CD4-positive, CD25-positive, alpha-beta regulatory T cell (primary cell): ENCODE measurements at regions not wholly inside any gene's neighbourhood (a gene's known extent, or its start where the extent isn't known, plus 50 kb on each side); places are given as distances from the start of the nearest gene placed in this dataset.
"Not testable (repeated sequence)": the region's sequence is repeated elsewhere in the genome, so short reads cannot be mapped to it uniquely, and the experiment has no call there.

Experiments
- ATAC-seq, 2 donors: fragments of 150-1000 bp; cut with Tn5 transposase; one replicate each; pipeline ENCODE4 v1.10.0; 2021; ENCODE audit warnings: low read depth in 2 of 2, moderate number of reproducible peaks in 2 of 2, moderate library complexity in 1 of 2
- DNase-seq, 3 donors: peaks; one replicate each; pipeline versions ENCODE4 v3.0.0 to v3.0.0-alpha.2; 2012 to 2022; ENCODE audit warnings: mixed read lengths in 1 of 3
- H3K27ac ChIP-seq: one replicate; pipeline ENCODE4 v1.7.0; 2013; ENCODE audit warnings: mild to moderate bottlenecking, low read length; ENCODE audit not compliant: insufficient read depth, poor library complexity, severe bottlenecking
- H3K27me3 ChIP-seq: one replicate; pipeline ENCODE4 v1.7.0; 2013; ENCODE audit warnings: low read length; ENCODE audit not compliant: control insufficient read depth, insufficient read depth
- H3K36me3 ChIP-seq: one replicate; pipeline ENCODE4 v1.7.0; 2013; ENCODE audit warnings: mild to moderate bottlenecking, low read length, moderate library complexity; ENCODE audit not compliant: control insufficient read depth, insufficient read depth
- H3K4me1 ChIP-seq: 2 replicates; pipeline ENCODE4 v1.7.0; 2013; ENCODE audit warnings: mild to moderate bottlenecking, low read length; ENCODE audit not compliant: insufficient read depth, control insufficient read depth, poor library complexity, severe bottlenecking
- H3K4me3 ChIP-seq: one replicate; pipeline ENCODE4 v1.7.0; 2013; ENCODE audit warnings: low read depth, mild to moderate bottlenecking, low read length, moderate library complexity
- H3K9me3 ChIP-seq, 2 experiments: 1 replicate in 1 of 2; 2 replicates in 1 of 2; pipeline ENCODE4 v1.7.0; 2013; ENCODE audit warnings: low read length in 2 of 2, mild to moderate bottlenecking in 1 of 2, moderate library complexity in 1 of 2; ENCODE audit not compliant: control insufficient read depth in 2 of 2
- H3K27ac Mint-ChIP-seq, 3 donors: one replicate each; pipeline ENCODE4 v1.8.0; 2020 to 2022; ENCODE audit warnings: mild to moderate bottlenecking in 3 of 3, mixed read lengths in 3 of 3, moderate library complexity in 2 of 3
- H3K27me3 Mint-ChIP-seq: one replicate; pipeline ENCODE4 v1.8.0; 2022; ENCODE audit warnings: mild to moderate bottlenecking, mixed read lengths
- H3K36me3 Mint-ChIP-seq: one replicate; pipeline ENCODE4 v1.8.0; 2020; ENCODE audit warnings: mixed read lengths
- H3K4me1 Mint-ChIP-seq, 4 donors: one replicate each; pipeline ENCODE4 v1.8.0; 2020 to 2022; ENCODE audit warnings: mixed read lengths in 4 of 4, mild to moderate bottlenecking in 1 of 4
- H3K4me3 Mint-ChIP-seq, 4 donors: one replicate each; pipeline ENCODE4 v1.8.0; 2020 to 2022; ENCODE audit warnings: mild to moderate bottlenecking in 4 of 4, mixed read lengths in 4 of 4, moderate library complexity in 3 of 4
- H3K9me3 Mint-ChIP-seq, 7 donors: one replicate each; pipeline ENCODE4 v1.8.0; 2020 to 2022; ENCODE audit warnings: mixed read lengths in 7 of 7, mild to moderate bottlenecking in 3 of 7, moderate library complexity in 2 of 7

DNA sequence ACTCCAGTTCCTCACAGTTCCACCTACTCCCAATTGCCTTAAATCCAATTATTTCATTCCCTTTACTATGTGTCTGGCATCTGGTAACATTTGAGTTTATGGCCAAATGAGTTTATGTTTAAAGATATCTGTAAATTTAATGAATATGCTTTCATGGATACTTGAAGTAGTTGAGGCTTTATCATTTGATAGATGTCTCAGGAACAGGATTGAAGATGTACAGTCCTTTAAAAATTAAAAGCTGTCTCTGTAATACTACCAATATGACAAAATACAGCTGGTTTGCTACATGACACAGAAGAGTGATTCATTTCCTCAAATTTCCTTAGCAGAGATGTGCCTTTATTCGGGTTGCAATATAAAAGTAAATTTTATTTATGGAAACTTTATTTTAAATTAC, 2326.0 kb upstream of the ACO1 start:
- Mint-ChIP-seq H3K36me3 (no peaks in the 10 kb centered on the region), H3K9me3 (peaks cover 0 to 3% (median 0%) of the 10 kb centered on the region in 7 donors), H3K4me1 (no peaks in the 10 kb centered on the region), H3K4me3 (no peak overlapping the region), H3K27me3 (no peaks in the 10 kb centered on the region), H3K27ac (no peak overlapping the region)
- DNase-seq = no peak
- Histone ChIP-seq H3K27me3 (no peaks in the 10 kb centered on the region), H3K4me3 (no peak overlapping the region), H3K36me3 (no peaks in the 10 kb centered on the region), H3K9me3 (no peaks in the 10 kb centered on the region), H3K4me1 (no peaks in the 10 kb centered on the region), H3K27ac (no peak overlapping the region)
- no peak for ATAC-seq

DNA sequence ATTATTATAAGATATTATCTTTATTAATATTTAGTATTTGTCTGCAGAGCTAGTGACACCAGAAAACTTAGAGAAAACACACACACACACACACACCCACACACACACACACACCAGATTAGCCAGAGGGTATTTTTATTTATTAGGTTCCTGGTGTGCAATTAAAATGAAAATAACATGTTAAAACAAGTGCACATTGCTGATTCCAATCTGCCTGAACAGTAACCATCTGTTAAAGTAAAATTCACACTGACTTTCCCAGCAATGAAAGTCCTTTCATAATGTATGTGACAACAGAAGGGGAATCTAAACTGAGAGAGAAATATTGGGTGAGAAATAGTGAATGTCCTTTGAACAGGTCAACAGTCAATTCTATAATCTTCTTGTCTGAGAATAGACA, 2323.5 kb upstream of the ACO1 start:
- H3K27ac Mint-ChIP-seq = no peak overlapping the region

DNA sequence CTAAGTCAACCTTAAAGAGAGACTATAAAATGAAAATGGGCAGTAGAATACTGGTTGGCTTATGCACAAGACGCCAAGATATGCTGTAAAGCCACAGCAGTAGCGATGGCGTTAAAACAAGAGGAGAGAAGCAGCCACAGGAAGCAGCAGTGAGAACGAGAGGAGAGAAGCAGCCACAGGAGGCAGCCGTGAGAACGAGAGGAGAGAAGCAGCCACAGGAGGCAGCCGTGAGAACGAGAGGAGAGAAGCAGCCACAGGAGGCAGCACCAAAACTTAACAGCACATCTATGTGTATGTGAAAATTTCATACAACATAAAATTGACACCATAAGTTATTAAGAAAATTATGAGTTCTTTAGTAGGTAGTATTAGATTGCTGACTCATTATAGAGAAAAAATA, 2318.6 kb upstream of the ACO1 start:
- peaks cover 0 to 5% (median 2%) of the 10 kb centered on the region in 7 donors for H3K9me3 Mint-ChIP-seq

More for the DNA sequence above, 2323.5 kb upstream of the ACO1 start:
- Mint-ChIP-seq H3K36me3 (no peaks in the 10 kb centered on the region), H3K27me3 (no peaks in the 10 kb centered on the region), H3K9me3 (peaks cover 0 to 2% (median 0%) of the 10 kb centered on the region in 7 donors), H3K4me1 (no peaks in the 10 kb centered on the region), H3K4me3 (no peak overlapping the region)
- H3K4me1 ChIP-seq = no peaks in the 10 kb centered on the region
- no peak overlapping the region for H3K4me3 ChIP-seq
- H3K27ac ChIP-seq = no peak overlapping the region
- ATAC-seq (no peak), DNase-seq (no peak)
- no peaks in the 10 kb centered on the region for H3K27me3 ChIP-seq
- H3K9me3 ChIP-seq = no peaks in the 10 kb centered on the region
- no peaks in the 10 kb centered on the region for H3K36me3 ChIP-seq

DNA sequence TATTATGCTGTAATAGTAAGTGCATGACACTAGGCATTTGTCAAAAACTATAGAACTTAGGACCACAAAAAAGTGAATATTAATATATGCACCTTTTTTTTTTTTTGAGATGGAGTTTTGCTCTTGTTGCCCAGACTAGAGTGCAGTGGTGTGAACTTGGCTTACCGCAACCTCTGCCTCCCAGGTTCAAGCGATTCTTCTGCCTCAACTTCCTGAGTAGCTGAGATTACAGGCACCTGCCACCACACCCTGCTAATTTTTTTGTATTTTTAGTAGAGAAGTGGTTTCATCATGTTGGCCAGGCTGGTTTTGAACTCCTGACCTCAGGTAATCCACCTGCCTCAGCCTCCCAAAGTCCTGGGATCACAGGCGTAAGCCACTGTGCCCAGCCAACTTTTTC, 2315.2 kb upstream of the ACO1 start:
- not testable (repeated sequence) for H3K9me3 Mint-ChIP-seq, H3K4me1 ChIP-seq, H3K27me3 ChIP-seq, H3K27ac ChIP-seq, H3K36me3 Mint-ChIP-seq, H3K4me3 ChIP-seq, H3K27ac Mint-ChIP-seq, ATAC-seq, H3K4me3 Mint-ChIP-seq, H3K36me3 ChIP-seq, H3K27me3 Mint-ChIP-seq, H3K4me1 Mint-ChIP-seq, DNase-seq, H3K9me3 ChIP-seq

More for the DNA sequence above, 2318.6 kb upstream of the ACO1 start:
- H3K4me1 ChIP-seq = no peaks in the 10 kb centered on the region
- H3K27me3 ChIP-seq = no peaks in the 10 kb centered on the region
- H3K9me3 ChIP-seq = no peaks in the 10 kb centered on the region
- H3K36me3 ChIP-seq = no peaks in the 10 kb centered on the region
- no peak overlapping the region for H3K27ac ChIP-seq
- Mint-ChIP-seq H3K36me3 (no peaks in the 10 kb centered on the region), H3K27ac (no peak overlapping the region), H3K4me1 (no peaks in the 10 kb centered on the region), H3K4me3 (no peak overlapping the region), H3K27me3 (no peaks in the 10 kb centered on the region)
- no peak overlapping the region for H3K4me3 ChIP-seq
- DNase-seq (no peak), ATAC-seq (no peak)

DNA sequence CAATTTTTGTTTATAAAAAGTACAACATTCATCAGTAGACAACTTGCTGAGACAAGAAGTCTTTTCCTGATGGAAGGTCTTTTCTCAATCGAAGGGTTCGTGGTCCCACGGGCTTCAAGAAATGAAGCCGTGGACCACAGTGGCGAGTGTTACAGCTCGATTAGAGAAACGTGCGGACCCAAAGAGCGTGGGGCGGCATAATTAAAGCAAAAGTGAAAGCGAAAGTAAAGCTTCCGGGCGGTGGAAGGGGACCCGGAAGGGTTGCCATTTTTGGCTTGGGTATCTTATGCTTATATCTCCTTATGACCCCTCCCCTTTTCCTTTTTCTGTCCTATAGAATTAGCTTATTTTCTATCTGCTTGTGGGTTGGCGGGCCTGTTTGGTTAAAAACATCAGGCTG, 2309.4 kb upstream of the ACO1 start:
- peak overlapping the region in 1 of 4 donors; percentile 2 for H3K4me3 Mint-ChIP-seq
- no peaks in the 10 kb centered on the region for H3K36me3 Mint-ChIP-seq
- no peaks in the 10 kb centered on the region for H3K4me1 ChIP-seq
- ATAC-seq = no peak
- H3K27me3 Mint-ChIP-seq = no peaks in the 10 kb centered on the region
- no peak for DNase-seq
- H3K27ac Mint-ChIP-seq = no peak overlapping the region
- peaks cover 0 to 13% (median 4%) of the 10 kb centered on the region in 7 donors for H3K9me3 Mint-ChIP-seq
- H3K27me3 ChIP-seq = no peaks in the 10 kb centered on the region
- no peak overlapping the region for H3K4me3 ChIP-seq
- no peak overlapping the region for H3K27ac ChIP-seq
- no peaks in the 10 kb centered on the region for H3K36me3 ChIP-seq
- no peaks in the 10 kb centered on the region for H3K9me3 ChIP-seq
- H3K4me1 Mint-ChIP-seq = peaks cover 0 to 5% (median 4%) of the 10 kb centered on the region in 4 donors

DNA sequence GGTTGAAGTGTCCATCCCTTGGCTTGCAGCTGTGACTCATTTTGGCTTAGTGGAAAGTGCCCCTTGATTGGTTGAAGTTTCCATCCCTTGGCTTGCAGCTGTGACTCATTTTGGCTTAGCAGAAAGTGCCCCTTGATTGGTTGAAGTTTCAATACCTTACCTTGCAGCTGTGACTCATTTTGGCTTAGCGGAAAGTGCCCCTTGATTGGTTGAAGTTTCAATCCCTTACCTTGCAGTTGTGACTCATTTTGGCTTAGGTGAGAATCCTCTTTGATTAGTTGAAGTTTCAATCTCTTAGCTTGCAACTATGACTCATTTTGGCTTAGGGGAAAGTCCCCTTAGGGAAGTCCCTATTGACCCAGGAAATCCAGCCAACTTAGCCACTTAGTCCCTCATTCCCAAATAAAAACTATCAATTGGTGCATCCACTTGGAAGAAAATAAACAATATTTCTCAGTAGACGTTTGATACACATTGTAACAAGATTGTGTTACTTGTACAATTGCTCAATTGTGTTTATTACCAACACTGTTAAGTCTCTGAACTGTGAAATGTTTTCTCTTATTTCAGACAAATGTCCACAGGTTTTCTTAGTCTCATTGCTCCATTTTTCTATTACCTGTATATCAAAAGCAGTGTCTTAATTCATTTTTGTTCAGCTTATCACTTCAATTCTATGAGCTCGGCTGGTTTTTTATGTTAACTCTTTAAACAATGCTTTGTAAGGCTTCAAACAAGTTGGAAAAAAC, 2308.8 kb upstream of the ACO1 start:
- Mint-ChIP-seq H3K27ac (peak overlapping the region in 1 of 3 donors; percentile 29), H3K36me3 (no peaks in the 10 kb centered on the region), H3K4me1 (peaks cover 0 to 5% (median 4%) of the 10 kb centered on the region in 4 donors), H3K27me3 (no peaks in the 10 kb centered on the region), H3K4me3 (peak overlapping the region in 1 of 4 donors; percentile 2), H3K9me3 (peaks cover 0 to 13% (median 4%) of the 10 kb centered on the region in 7 donors)
- H3K9me3 ChIP-seq = no peaks in the 10 kb centered on the region
- ATAC-seq (no peak), DNase-seq (peak in 1 of 3 donors; percentile 26)
- H3K27me3 ChIP-seq = no peaks in the 10 kb centered on the region
- H3K4me1 ChIP-seq = no peaks in the 10 kb centered on the region
- H3K4me3 ChIP-seq = no peak overlapping the region
- H3K36me3 ChIP-seq = no peaks in the 10 kb centered on the region
- no peak overlapping the region for H3K27ac ChIP-seq

DNA sequence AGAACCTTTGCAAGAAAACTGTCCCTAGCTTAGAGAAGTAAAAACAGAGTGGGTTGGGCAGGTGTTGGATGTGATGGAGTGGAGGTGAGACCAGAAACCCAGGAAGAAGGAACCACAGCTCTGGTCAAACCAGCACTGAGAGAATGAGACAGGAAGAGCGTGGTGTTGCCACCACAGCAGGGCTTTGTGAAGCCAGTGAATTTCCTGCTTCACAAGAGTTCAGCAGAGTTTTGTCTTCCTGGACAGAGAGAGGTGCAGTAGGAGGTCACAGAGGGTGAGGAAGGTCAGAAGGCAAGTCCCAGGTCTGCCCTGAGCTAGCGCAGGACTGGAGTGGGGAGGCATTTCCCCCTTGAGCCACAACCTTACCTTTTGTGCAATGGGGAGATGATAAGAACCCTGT, 2306.2 kb upstream of the ACO1 start:
- Histone ChIP-seq H3K4me1 (no peaks in the 10 kb centered on the region), H3K9me3 (no peaks in the 10 kb centered on the region), H3K36me3 (no peaks in the 10 kb centered on the region), H3K27me3 (no peaks in the 10 kb centered on the region), H3K27ac (no peak overlapping the region), H3K4me3 (no peak overlapping the region)
- ATAC-seq = no peak
- Mint-ChIP-seq H3K36me3 (no peaks in the 10 kb centered on the region), H3K4me3 (no peak overlapping the region), H3K4me1 (peaks cover 0 to 5% (median 4%) of the 10 kb centered on the region in 4 donors), H3K27ac (no peak overlapping the region), H3K27me3 (no peaks in the 10 kb centered on the region), H3K9me3 (peaks cover 0 to 13% (median 4%) of the 10 kb centered on the region in 7 donors)
- peak in 1 of 3 donors; percentile 0 for DNase-seq

DNA sequence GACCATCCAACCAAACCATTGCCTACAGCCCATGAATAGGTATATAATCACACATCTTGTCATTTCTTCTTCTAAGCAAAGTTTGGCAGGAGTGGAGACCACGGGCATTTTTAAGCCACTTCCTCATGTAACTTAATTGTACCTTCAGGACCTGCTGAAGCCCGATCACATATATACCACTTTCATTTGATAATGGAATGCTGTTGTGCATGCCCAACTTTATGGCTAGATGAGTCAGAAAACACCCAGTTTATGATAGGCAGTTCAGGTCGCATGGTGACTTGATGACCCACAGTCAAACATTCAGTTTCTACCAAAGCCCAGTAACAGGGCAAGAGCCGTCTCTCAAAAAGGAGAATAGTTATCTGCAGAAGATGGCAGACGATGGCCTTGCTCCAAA, 2295.0 kb upstream of the ACO1 start:
- no peak overlapping the region for H3K27ac Mint-ChIP-seq
- Histone ChIP-seq H3K36me3 (no peaks in the 10 kb centered on the region), H3K9me3 (no peaks in the 10 kb centered on the region), H3K4me1 (no peaks in the 10 kb centered on the region), H3K27me3 (no peaks in the 10 kb centered on the region), H3K27ac (no peak overlapping the region), H3K4me3 (no peak overlapping the region)
- peaks cover 0 to 6% (median 3%) of the 10 kb centered on the region in 7 donors for H3K9me3 Mint-ChIP-seq
- DNase-seq = no peak
- H3K27me3 Mint-ChIP-seq = no peaks in the 10 kb centered on the region
- ATAC-seq = no peak
- H3K4me3 Mint-ChIP-seq = no peak overlapping the region
- no peaks in the 10 kb centered on the region for H3K4me1 Mint-ChIP-seq
- H3K36me3 Mint-ChIP-seq = no peaks in the 10 kb centered on the region
